ENCODE measurements at regions not wholly inside any gene's neighbourhood (a gene's known extent, or its start where the extent isn't known, plus 50 kb on each side); places are given as distances from the start of the nearest gene placed in this dataset.

GRCh38 chr13:18996221-18996620 is 185.4 kb downstream of the TUBA3C start:
- H3K27me3 ChIP-seq (ENCODE audit: control insufficient read depth, insufficient read depth, low read length): no peaks in the 10 kb centered on the region
- no peaks in the 10 kb centered on the region for H3K4me1 ChIP-seq (ENCODE audit: control insufficient read depth, insufficient read depth, low read length)
- WGBS (ENCODE audit: insufficient coverage): 57% methylated on average over 2 of the region's 2 CpGs
- H3K27ac ChIP-seq (ENCODE audit: low read length): no peak overlapping the region
- H3K9me3 ChIP-seq (replicated peaks; ENCODE audit: control insufficient read depth, low read depth, low read length): peaks cover 77% of the 10 kb centered on the region
- DNase-seq: no peak
- H3K4me3 ChIP-seq (ENCODE audit: low read length): no peak overlapping the region
- H3K36me3 ChIP-seq (ENCODE audit: control insufficient read depth, insufficient read depth, low read length): no peaks in the 10 kb centered on the region

- Histone ChIP-seq H3K4me1 (ENCODE audit: control insufficient read depth, insufficient read depth, low read length) (no peaks in the 10 kb centered on the region), H3K36me3 (ENCODE audit: control insufficient read depth, insufficient read depth, low read length) (no peaks in the 10 kb centered on the region), H3K9me3 (replicated peaks; ENCODE audit: control insufficient read depth, low read depth, low read length) (peaks cover 80% of the 10 kb centered on the region), H3K4me3 (ENCODE audit: low read length) (no peak overlapping the region), H3K27ac (ENCODE audit: low read length) (no peak overlapping the region), H3K27me3 (ENCODE audit: control insufficient read depth, insufficient read depth, low read length) (no peaks in the 10 kb centered on the region)
- WGBS (ENCODE audit: insufficient coverage): 63% methylated on average over 1 of the region's 1 CpG
- no peak for DNase-seq
Measured at GRCh38 chr13:18995259-18995873, 186.3 kb downstream of the TUBA3C start.

GRCh38 chr13:18993884-18994660 is 187.6 kb downstream of the TUBA3C start:
- DNase-seq: no peak
- H3K4me3 ChIP-seq (ENCODE audit: low read length): no peak overlapping the region
- no peak overlapping the region for H3K27ac ChIP-seq (ENCODE audit: low read length)
- no peaks in the 10 kb centered on the region for H3K4me1 ChIP-seq (ENCODE audit: control insufficient read depth, insufficient read depth, low read length)
- H3K27me3 ChIP-seq (ENCODE audit: control insufficient read depth, insufficient read depth, low read length): no peaks in the 10 kb centered on the region
- 61% methylated on average over 2 of the region's 2 CpGs for WGBS (ENCODE audit: insufficient coverage)
- no peaks in the 10 kb centered on the region for H3K36me3 ChIP-seq (ENCODE audit: control insufficient read depth, insufficient read depth, low read length)
- peaks cover 76% of the 10 kb centered on the region for H3K9me3 ChIP-seq (replicated peaks; ENCODE audit: control insufficient read depth, low read depth, low read length)

GRCh38 chr13:18992791-18993190 is 188.8 kb downstream of the TUBA3C start:
- Histone ChIP-seq H3K4me3 (ENCODE audit: low read length) (no peak overlapping the region), H3K36me3 (ENCODE audit: control insufficient read depth, insufficient read depth, low read length) (no peaks in the 10 kb centered on the region), H3K9me3 (replicated peaks; ENCODE audit: control insufficient read depth, low read depth, low read length) (peaks cover 64% of the 10 kb centered on the region), H3K27ac (ENCODE audit: low read length) (no peak overlapping the region), H3K27me3 (ENCODE audit: control insufficient read depth, insufficient read depth, low read length) (no peaks in the 10 kb centered on the region), H3K4me1 (ENCODE audit: control insufficient read depth, insufficient read depth, low read length) (no peaks in the 10 kb centered on the region)
- 80% methylated on average over 1 of the region's 1 CpG for WGBS (ENCODE audit: insufficient coverage)
- no peak for DNase-seq

GRCh38 chr13:18991060-18991459 is 190.6 kb downstream of the TUBA3C start:
- Histone ChIP-seq H3K9me3 (replicated peaks; ENCODE audit: control insufficient read depth, low read depth, low read length) (peaks cover 55% of the 10 kb centered on the region), H3K4me3 (ENCODE audit: low read length) (no peak overlapping the region), H3K36me3 (ENCODE audit: control insufficient read depth, insufficient read depth, low read length) (no peaks in the 10 kb centered on the region), H3K27ac (ENCODE audit: low read length) (no peak overlapping the region), H3K27me3 (ENCODE audit: control insufficient read depth, insufficient read depth, low read length) (no peaks in the 10 kb centered on the region), H3K4me1 (ENCODE audit: control insufficient read depth, insufficient read depth, low read length) (no peaks in the 10 kb centered on the region)
- WGBS (ENCODE audit: insufficient coverage): no CpG with 5 or more reads among the region's 2 CpGs
- DNase-seq: no peak

- no peaks in the 10 kb centered on the region for H3K27me3 ChIP-seq (ENCODE audit: control insufficient read depth, insufficient read depth, low read length)
- DNase-seq: no peak
- H3K9me3 ChIP-seq (replicated peaks; ENCODE audit: control insufficient read depth, low read depth, low read length): peaks cover 46% of the 10 kb centered on the region
- H3K4me3 ChIP-seq (ENCODE audit: low read length): no peak overlapping the region
- WGBS (ENCODE audit: insufficient coverage): no CpG with 5 or more reads among the region's 1 CpG
- no peaks in the 10 kb centered on the region for H3K4me1 ChIP-seq (ENCODE audit: control insufficient read depth, insufficient read depth, low read length)
- H3K27ac ChIP-seq (ENCODE audit: low read length): no peak overlapping the region
- H3K36me3 ChIP-seq (ENCODE audit: control insufficient read depth, insufficient read depth, low read length): no peaks in the 10 kb centered on the region
Measured at GRCh38 chr13:18978447-18978846, 203.2 kb downstream of the TUBA3C start.

- peaks cover 44% of the 10 kb centered on the region for H3K9me3 ChIP-seq (replicated peaks; ENCODE audit: control insufficient read depth, low read depth, low read length)
- H3K4me1 ChIP-seq (ENCODE audit: control insufficient read depth, insufficient read depth, low read length): no peaks in the 10 kb centered on the region
- no peak for DNase-seq
- no CpG with 5 or more reads among the region's 5 CpGs for WGBS (ENCODE audit: insufficient coverage)
- no peaks in the 10 kb centered on the region for H3K27me3 ChIP-seq (ENCODE audit: control insufficient read depth, insufficient read depth, low read length)
- no peaks in the 10 kb centered on the region for H3K36me3 ChIP-seq (ENCODE audit: control insufficient read depth, insufficient read depth, low read length)
- H3K4me3 ChIP-seq (ENCODE audit: low read length): no peak overlapping the region
- no peak overlapping the region for H3K27ac ChIP-seq (ENCODE audit: low read length)
Measured at GRCh38 chr13:18977857-18978256, 203.8 kb downstream of the TUBA3C start.

- WGBS (ENCODE audit: insufficient coverage): 100% methylated on average over 1 of the region's 4 CpGs
- H3K4me1 ChIP-seq (ENCODE audit: control insufficient read depth, insufficient read depth, low read length): no peaks in the 10 kb centered on the region
- no peak overlapping the region for H3K27ac ChIP-seq (ENCODE audit: low read length)
Measured at GRCh38 chr13:18971576-18972219, 209.9 kb downstream of the TUBA3C start.

GRCh38 chr13:18965347-18965855 is 216.2 kb downstream of the TUBA3C start:
- Histone ChIP-seq H3K9me3 (replicated peaks; ENCODE audit: control insufficient read depth, low read depth, low read length) (peaks cover 60% of the 10 kb centered on the region), H3K4me3 (ENCODE audit: low read length) (no peak overlapping the region), H3K4me1 (ENCODE audit: control insufficient read depth, insufficient read depth, low read length) (no peaks in the 10 kb centered on the region), H3K27me3 (ENCODE audit: control insufficient read depth, insufficient read depth, low read length) (no peaks in the 10 kb centered on the region), H3K36me3 (ENCODE audit: control insufficient read depth, insufficient read depth, low read length) (no peaks in the 10 kb centered on the region), H3K27ac (ENCODE audit: low read length) (no peak overlapping the region)
- WGBS (ENCODE audit: insufficient coverage): 72% methylated on average over 10 of the region's 14 CpGs
- DNase-seq: no peak

More at GRCh38 chr13:18971576-18972219, 209.9 kb downstream of the TUBA3C start:
- Histone ChIP-seq H3K36me3 (ENCODE audit: control insufficient read depth, insufficient read depth, low read length) (no peaks in the 10 kb centered on the region), H3K27me3 (ENCODE audit: control insufficient read depth, insufficient read depth, low read length) (no peaks in the 10 kb centered on the region), H3K9me3 (replicated peaks; ENCODE audit: control insufficient read depth, low read depth, low read length) (peaks cover 36% of the 10 kb centered on the region), H3K4me3 (ENCODE audit: low read length) (no peak overlapping the region)
- DNase-seq: no peak

GRCh38 chr13:18964942-18965341 is 216.7 kb downstream of the TUBA3C start:
- Histone ChIP-seq H3K27ac (ENCODE audit: low read length) (no peak overlapping the region), H3K4me1 (ENCODE audit: control insufficient read depth, insufficient read depth, low read length) (no peaks in the 10 kb centered on the region), H3K9me3 (replicated peaks; ENCODE audit: control insufficient read depth, low read depth, low read length) (peaks cover 61% of the 10 kb centered on the region), H3K27me3 (ENCODE audit: control insufficient read depth, insufficient read depth, low read length) (no peaks in the 10 kb centered on the region), H3K4me3 (ENCODE audit: low read length) (no peak overlapping the region), H3K36me3 (ENCODE audit: control insufficient read depth, insufficient read depth, low read length) (no peaks in the 10 kb centered on the region)
- DNase-seq: no peak
- 83% methylated on average over 9 of the region's 11 CpGs for WGBS (ENCODE audit: insufficient coverage)
